ENCODE measurements at regions not wholly inside any gene's neighbourhood (a gene's known extent, or its start where the extent isn't known, plus 50 kb on each side); places are given as distances from the start of the nearest gene placed in this dataset.
A peak's percentile ranks its signal among the peaks of the same experiment; 100 is the strongest.
"Not testable (repeated sequence)": the region's sequence is repeated elsewhere in the genome, so short reads cannot be mapped to it uniquely, and the experiment has no call there.

- DNase-seq = no peak
Observed at GRCh38 chr14:29392287-29392686, 535.4 kb downstream of the PRKD1 start.

GRCh38 chr14:29403091-29403490, 524.6 kb downstream of the PRKD1 start:
- DNase-seq = no peak

GRCh38 chr14:29410581-29410980, 517.1 kb downstream of the PRKD1 start:
- no peak for DNase-seq

- not testable (repeated sequence) for DNase-seq
Observed at GRCh38 chr14:29414931-29415330, 512.7 kb downstream of the PRKD1 start.

- no peak for DNase-seq
Observed at GRCh38 chr14:29419736-29420135, 507.9 kb downstream of the PRKD1 start.

- DNase-seq = no peak
Observed at GRCh38 chr14:29421156-29421728, 506.4 kb downstream of the PRKD1 start.

- no peak for DNase-seq
Observed at GRCh38 chr14:29425705-29426482, 501.8 kb downstream of the PRKD1 start.

GRCh38 chr14:29442696-29443095, 485.0 kb downstream of the PRKD1 start:
- DNase-seq = no peak

- no peak for DNase-seq
Observed at GRCh38 chr14:29444216-29444615, 483.4 kb downstream of the PRKD1 start.

- DNase-seq = no peak
Observed at GRCh38 chr14:29444805-29445204, 482.8 kb downstream of the PRKD1 start.

- DNase-seq = no peak
Observed at GRCh38 chr14:29446971-29447370, 480.7 kb downstream of the PRKD1 start.

- no peak for DNase-seq
Observed at GRCh38 chr14:29451941-29452340, 475.7 kb downstream of the PRKD1 start.

- peak; percentile 27 for DNase-seq
Observed at GRCh38 chr14:29453045-29453444, 474.6 kb downstream of the PRKD1 start.

GRCh38 chr14:29454026-29454693, 473.5 kb downstream of the PRKD1 start:
- no peak for DNase-seq

GRCh38 chr14:29458547-29458946, 469.1 kb downstream of the PRKD1 start:
- DNase-seq = peak; percentile 11

- DNase-seq = no peak
Observed at GRCh38 chr14:29459531-29459930, 468.1 kb downstream of the PRKD1 start.

GRCh38 chr14:29459969-29460560, 467.6 kb downstream of the PRKD1 start:
- no peak for DNase-seq

- no peak for DNase-seq
Observed at GRCh38 chr14:29461101-29461500, 466.5 kb downstream of the PRKD1 start.

- DNase-seq = no peak
Observed at GRCh38 chr14:29461506-29461905, 466.1 kb downstream of the PRKD1 start.

- peak; percentile 96 for DNase-seq
Observed at GRCh38 chr14:29462321-29462720, 465.3 kb downstream of the PRKD1 start.

- no peak for DNase-seq
Observed at GRCh38 chr14:29462772-29463171, 464.9 kb downstream of the PRKD1 start.

GRCh38 chr14:29463727-29464395, 463.8 kb downstream of the PRKD1 start:
- peak; percentile 20 for DNase-seq

GRCh38 chr14:29465095-29465494, 462.6 kb downstream of the PRKD1 start:
- no peak for DNase-seq

Measured in NCI-H1105 treated with DMSO at 0.1 percent for 48 hours (cell line).